ENCODE measurements at regions not wholly inside any gene's neighbourhood (a gene's known extent, or its start where the extent isn't known, plus 50 kb on each side); places are given as distances from the start of the nearest gene placed in this dataset.

DNA sequence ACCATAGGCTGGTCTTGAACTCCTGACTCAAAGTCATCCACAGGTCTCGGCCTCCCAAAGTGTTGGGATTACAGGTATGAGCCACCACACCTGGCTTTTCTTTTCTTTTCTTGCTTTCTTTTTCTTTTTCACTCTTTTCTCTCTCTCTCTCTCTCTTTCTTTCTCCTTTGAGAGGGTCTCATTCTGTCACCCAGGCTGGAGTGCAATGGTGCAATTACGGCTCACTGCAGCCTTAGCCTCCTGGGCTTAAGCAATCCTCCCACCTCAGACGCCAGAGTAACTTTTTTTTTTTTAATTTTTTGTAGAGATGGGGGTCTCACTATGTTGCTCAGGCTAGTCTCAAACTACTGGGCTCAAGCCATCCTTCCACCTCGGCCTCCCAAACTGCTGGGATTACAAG is 133.1 kb upstream of the UBE2E1 start:
- H3K36me3 ChIP-seq (ENCODE audit: control insufficient read depth, insufficient read depth, low read length) = no peaks in the 10 kb centered on the region
- DNase-seq (ENCODE audit: low read depth in 4 of 6, low spot score in 6 of 6) = no peak
- no peak overlapping the region for H3K27ac ChIP-seq (ENCODE audit: low read depth, low read length)
- no peaks in the 10 kb centered on the region for H3K9me3 ChIP-seq (ENCODE audit: control insufficient read depth, insufficient read depth, low read length)
- no peak overlapping the region for H3K4me3 ChIP-seq (ENCODE audit: low read depth, low read length)
- WGBS (ENCODE audit: insufficient coverage) = 100% methylated on average over 1 of the region's 4 CpGs
- peaks cover 5% of the 10 kb centered on the region for H3K27me3 ChIP-seq (ENCODE audit: control insufficient read depth, insufficient read depth, low read length)
- H3K4me1 ChIP-seq (ENCODE audit: control insufficient read depth, insufficient read depth, low read length) = peaks cover 18% of the 10 kb centered on the region

DNA sequence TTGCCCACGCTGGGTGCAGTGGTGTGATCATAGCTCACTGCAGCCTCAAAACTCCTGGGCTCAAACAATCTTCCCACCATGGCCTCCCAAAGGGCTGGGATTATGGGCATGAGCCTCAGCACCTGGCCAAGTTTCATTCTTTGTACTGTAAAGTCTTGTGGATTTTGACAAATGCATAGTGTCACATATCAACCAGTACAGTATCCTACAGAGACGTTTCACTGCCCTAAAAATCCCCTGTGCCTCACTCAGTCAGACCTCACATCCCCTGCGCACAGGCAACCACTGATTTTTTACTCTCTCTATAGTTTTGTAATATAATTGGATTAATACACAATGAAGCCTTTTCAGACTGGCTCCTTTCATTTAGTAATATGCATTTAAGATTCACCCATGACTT is 130.7 kb upstream of the UBE2E1 start:
- DNase-seq (ENCODE audit: low read depth in 4 of 6, low spot score in 6 of 6) = no peak
- Histone ChIP-seq H3K36me3 (ENCODE audit: control insufficient read depth, insufficient read depth, low read length) (no peaks in the 10 kb centered on the region), H3K27ac (ENCODE audit: low read depth, low read length) (no peak overlapping the region), H3K4me1 (ENCODE audit: control insufficient read depth, insufficient read depth, low read length) (peaks cover 13% of the 10 kb centered on the region), H3K27me3 (ENCODE audit: control insufficient read depth, insufficient read depth, low read length) (peaks cover 5% of the 10 kb centered on the region), H3K9me3 (ENCODE audit: control insufficient read depth, insufficient read depth, low read length) (no peaks in the 10 kb centered on the region), H3K4me3 (ENCODE audit: low read depth, low read length) (no peak overlapping the region)
- no CpG with 5 or more reads among the region's 3 CpGs for WGBS (ENCODE audit: insufficient coverage)

DNA sequence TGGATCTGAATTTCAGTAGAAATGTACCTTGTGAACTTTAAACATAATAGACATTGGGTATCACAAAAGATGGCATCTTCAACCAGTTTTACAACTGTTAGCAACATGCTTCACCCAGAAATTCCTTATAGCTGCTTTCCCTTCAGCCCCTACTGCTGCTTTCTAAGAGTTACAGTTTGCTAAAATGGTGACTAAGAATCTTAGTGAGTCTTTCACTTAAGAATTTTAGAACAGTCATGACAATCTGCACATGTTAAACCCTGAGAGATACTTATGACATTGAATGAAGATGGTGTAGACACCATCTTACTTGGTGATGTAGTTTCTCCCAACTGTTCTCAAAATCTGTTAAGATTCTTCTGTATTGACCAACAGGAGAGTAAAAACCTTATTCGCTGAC is 129.7 kb upstream of the UBE2E1 start:
- no peaks in the 10 kb centered on the region for H3K36me3 ChIP-seq (ENCODE audit: control insufficient read depth, insufficient read depth, low read length)
- H3K27me3 ChIP-seq (ENCODE audit: control insufficient read depth, insufficient read depth, low read length) = peaks cover 2% of the 10 kb centered on the region
- no peak for DNase-seq (ENCODE audit: low read depth in 4 of 6, low spot score in 6 of 6)
- no peak overlapping the region for H3K27ac ChIP-seq (ENCODE audit: low read depth, low read length)
- WGBS (ENCODE audit: insufficient coverage) = no CpG with 5 or more reads among the region's 1 CpG
- H3K4me3 ChIP-seq (ENCODE audit: low read depth, low read length) = no peak overlapping the region
- H3K4me1 ChIP-seq (ENCODE audit: control insufficient read depth, insufficient read depth, low read length) = peaks cover 11% of the 10 kb centered on the region
- H3K9me3 ChIP-seq (ENCODE audit: control insufficient read depth, insufficient read depth, low read length) = no peaks in the 10 kb centered on the region

DNA sequence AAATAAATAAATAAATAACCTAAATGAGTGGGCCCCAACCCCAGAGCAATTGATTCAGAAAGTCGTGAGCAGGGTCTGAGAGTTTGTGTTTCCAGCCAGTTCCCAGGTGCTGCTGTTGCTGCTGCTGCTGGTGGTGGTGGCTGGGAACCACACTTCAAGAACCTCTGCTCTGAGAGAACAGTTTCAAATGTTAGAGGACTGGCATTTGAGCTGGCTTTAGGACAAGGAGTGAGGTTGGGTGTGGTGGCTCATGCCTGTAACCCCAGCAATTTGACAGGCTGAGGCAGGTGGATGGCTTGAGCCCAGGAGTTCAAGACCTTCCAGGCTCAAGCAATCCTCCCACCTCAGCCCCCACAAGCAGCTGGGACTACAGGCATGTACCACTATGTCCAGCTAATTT is 123.1 kb upstream of the UBE2E1 start:
- DNase-seq (ENCODE audit: low read depth in 4 of 6, low spot score in 6 of 6) = no peak
- Histone ChIP-seq H3K27ac (ENCODE audit: low read depth, low read length) (no peak overlapping the region), H3K27me3 (ENCODE audit: control insufficient read depth, insufficient read depth, low read length) (no peaks in the 10 kb centered on the region), H3K4me1 (ENCODE audit: control insufficient read depth, insufficient read depth, low read length) (peaks cover 12% of the 10 kb centered on the region), H3K36me3 (ENCODE audit: control insufficient read depth, insufficient read depth, low read length) (no peaks in the 10 kb centered on the region), H3K4me3 (ENCODE audit: low read depth, low read length) (no peak overlapping the region), H3K9me3 (ENCODE audit: control insufficient read depth, insufficient read depth, low read length) (no peaks in the 10 kb centered on the region)
- WGBS (ENCODE audit: insufficient coverage) = no CpG with 5 or more reads among the region's 1 CpG

DNA sequence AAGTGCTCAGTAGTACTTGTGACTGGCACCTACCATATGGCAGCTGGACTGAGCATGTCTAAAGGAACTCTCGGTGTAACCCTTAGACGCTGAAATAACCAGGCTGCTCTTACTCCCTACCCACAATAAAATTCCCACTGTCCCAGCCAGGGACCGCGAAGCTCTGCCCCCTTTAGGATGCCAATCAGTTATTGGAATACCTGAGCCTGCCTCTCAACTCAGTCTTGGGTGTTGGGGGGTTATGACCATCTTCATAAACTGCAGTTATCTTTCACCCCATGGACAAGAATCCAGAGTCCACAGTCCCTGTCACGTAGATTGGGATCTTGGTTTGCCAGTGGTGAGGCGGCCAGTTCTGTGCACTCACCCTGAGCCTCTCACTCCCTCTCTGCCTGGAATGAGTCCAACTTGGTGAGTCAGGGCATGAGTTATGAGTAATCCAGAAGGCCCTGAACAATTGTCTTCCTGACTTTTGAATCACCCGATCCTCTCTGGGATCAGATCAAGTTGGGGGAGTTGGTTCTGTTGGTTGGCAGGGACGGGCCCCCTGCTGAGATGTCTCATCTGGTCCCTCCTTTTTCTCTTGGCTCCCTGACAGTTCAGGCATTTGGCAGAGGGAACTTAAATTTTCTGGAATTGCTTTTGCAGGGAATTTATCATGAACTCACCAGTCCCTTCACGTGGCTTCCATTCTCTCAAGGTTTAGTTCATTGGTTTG is 120.1 kb upstream of the UBE2E1 start:
- H3K4me3 ChIP-seq (ENCODE audit: low read depth, low read length) = no peak overlapping the region
- H3K9me3 ChIP-seq (ENCODE audit: control insufficient read depth, insufficient read depth, low read length) = peaks cover 7% of the 10 kb centered on the region
- DNase-seq (ENCODE audit: low read depth in 4 of 6, low spot score in 6 of 6) = peak in 2 of 6 donors; percentile 66 to 74
- no peak overlapping the region for H3K27ac ChIP-seq (ENCODE audit: low read depth, low read length)
- 10% methylated on average over 2 of the region's 9 CpGs for WGBS (ENCODE audit: insufficient coverage)
- no peaks in the 10 kb centered on the region for H3K36me3 ChIP-seq (ENCODE audit: control insufficient read depth, insufficient read depth, low read length)
- no peaks in the 10 kb centered on the region for H3K27me3 ChIP-seq (ENCODE audit: control insufficient read depth, insufficient read depth, low read length)
- H3K4me1 ChIP-seq (ENCODE audit: control insufficient read depth, insufficient read depth, low read length) = peaks cover 12% of the 10 kb centered on the region

DNA sequence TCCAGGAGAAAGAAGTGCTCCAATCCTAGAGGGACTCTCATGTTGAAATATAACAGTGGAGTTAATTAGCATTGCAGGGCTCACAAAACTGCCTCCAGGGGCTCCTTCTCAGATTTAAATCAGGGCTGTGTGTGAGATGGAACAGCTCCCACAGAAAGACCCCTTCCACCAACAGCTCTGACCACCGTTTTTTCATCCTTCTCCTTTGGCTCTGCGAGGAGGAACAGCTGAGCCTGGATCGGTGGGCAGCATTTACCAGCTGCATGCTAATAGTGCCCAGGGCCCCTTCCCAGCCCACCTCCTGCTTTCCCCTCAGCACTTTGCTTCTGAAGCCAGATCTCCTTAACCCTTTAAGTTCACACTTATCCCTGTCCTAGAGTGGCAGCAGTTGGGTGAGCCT is 119.2 kb upstream of the UBE2E1 start:
- Histone ChIP-seq H3K4me1 (ENCODE audit: control insufficient read depth, insufficient read depth, low read length) (peaks cover 12% of the 10 kb centered on the region), H3K27me3 (ENCODE audit: control insufficient read depth, insufficient read depth, low read length) (no peaks in the 10 kb centered on the region), H3K4me3 (ENCODE audit: low read depth, low read length) (no peak overlapping the region), H3K9me3 (ENCODE audit: control insufficient read depth, insufficient read depth, low read length) (peaks cover 7% of the 10 kb centered on the region), H3K27ac (ENCODE audit: low read depth, low read length) (no peak overlapping the region), H3K36me3 (ENCODE audit: control insufficient read depth, insufficient read depth, low read length) (no peaks in the 10 kb centered on the region)
- WGBS (ENCODE audit: insufficient coverage) = 12% methylated on average over 3 of the region's 3 CpGs
- peak in 2 of 6 donors; percentile 64 to 82 for DNase-seq (ENCODE audit: low read depth in 4 of 6, low spot score in 6 of 6)

DNA sequence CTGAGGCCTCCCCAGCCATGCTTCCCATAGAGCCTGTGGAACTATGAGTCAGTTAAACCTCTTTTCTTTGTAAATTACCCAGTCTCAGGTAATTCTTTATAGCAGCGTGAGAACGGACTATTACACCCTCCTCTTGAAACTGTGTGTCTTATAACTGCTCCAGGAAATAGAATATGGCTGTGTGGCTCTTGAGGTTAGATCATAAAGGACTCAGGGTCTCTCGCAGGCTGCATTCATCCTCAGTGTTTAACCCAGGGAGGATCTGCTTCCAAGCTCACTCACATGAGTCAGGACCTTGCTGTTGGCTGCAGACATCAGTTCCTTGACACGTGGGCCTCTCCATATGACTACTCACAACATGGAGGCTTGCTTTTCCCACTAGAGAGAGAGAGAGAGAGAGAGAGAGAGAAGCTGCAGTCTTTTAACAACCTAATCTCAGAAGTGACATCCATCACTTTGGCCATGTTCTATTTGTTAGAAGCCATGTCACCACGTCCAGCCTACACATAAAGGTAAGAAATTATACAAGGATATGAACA is 114.3 kb upstream of the UBE2E1 start:
- Histone ChIP-seq H3K27me3 (ENCODE audit: control insufficient read depth, insufficient read depth, low read length) (no peaks in the 10 kb centered on the region), H3K27ac (ENCODE audit: low read depth, low read length) (no peak overlapping the region), H3K4me1 (ENCODE audit: control insufficient read depth, insufficient read depth, low read length) (peaks cover 6% of the 10 kb centered on the region), H3K4me3 (ENCODE audit: low read depth, low read length) (no peak overlapping the region), H3K36me3 (ENCODE audit: control insufficient read depth, insufficient read depth, low read length) (no peaks in the 10 kb centered on the region), H3K9me3 (ENCODE audit: control insufficient read depth, insufficient read depth, low read length) (peaks cover 7% of the 10 kb centered on the region)
- WGBS (ENCODE audit: insufficient coverage) = 94% methylated on average over 2 of the region's 5 CpGs
- DNase-seq (ENCODE audit: low read depth in 4 of 6, low spot score in 6 of 6) = no peak

DNA sequence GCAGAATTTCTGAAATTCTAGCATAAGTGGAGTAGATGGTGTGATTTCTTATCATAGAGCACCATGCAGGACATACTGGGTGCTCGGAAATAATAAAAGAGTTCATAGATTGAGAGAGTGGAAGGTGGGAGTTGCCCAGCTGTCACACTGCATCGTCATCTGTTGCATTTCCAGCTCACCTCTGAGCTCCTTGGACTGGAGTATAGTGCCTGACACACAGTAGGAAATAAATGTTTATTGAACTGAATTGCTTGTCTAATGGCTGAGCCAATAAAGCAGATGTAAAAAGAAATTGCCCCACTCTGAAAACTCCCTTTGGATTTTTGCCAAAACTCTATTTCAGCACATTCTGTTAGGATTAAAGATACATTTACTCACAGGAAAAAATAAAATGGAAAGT is 108.9 kb upstream of the UBE2E1 start:
- Histone ChIP-seq H3K4me1 (ENCODE audit: control insufficient read depth, insufficient read depth, low read length) (peaks cover 4% of the 10 kb centered on the region), H3K4me3 (ENCODE audit: low read depth, low read length) (no peak overlapping the region), H3K36me3 (ENCODE audit: control insufficient read depth, insufficient read depth, low read length) (no peaks in the 10 kb centered on the region), H3K27me3 (ENCODE audit: control insufficient read depth, insufficient read depth, low read length) (no peaks in the 10 kb centered on the region), H3K27ac (ENCODE audit: low read depth, low read length) (no peak overlapping the region), H3K9me3 (ENCODE audit: control insufficient read depth, insufficient read depth, low read length) (no peaks in the 10 kb centered on the region)
- DNase-seq (ENCODE audit: low read depth in 4 of 6, low spot score in 6 of 6) = peak in 2 of 6 donors; percentile 30 to 83
- WGBS (ENCODE audit: insufficient coverage) = 41% methylated on average over 2 of the region's 2 CpGs

DNA sequence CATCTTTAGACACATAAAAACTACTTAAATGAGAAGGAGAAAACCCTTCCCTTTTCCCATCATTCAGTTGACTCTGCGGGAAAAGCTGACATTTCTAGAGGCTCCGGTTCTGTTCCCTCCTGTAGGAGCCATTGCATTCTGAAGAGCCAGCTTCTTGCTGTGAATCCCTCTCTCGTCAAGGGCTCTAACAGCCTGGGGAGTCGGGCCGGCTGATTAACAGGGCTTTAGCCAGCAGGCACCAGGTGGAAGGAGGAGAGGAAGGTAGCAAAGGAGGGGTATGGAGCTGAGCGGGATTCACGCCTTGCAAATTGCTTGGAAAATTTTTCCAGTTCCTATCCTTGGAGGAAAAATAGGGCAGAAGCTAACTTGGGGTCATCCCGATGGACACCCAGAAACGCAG is 108.3 kb upstream of the UBE2E1 start:
- no peak overlapping the region for H3K4me3 ChIP-seq (ENCODE audit: low read depth, low read length)
- no peaks in the 10 kb centered on the region for H3K36me3 ChIP-seq (ENCODE audit: control insufficient read depth, insufficient read depth, low read length)
- peak in 2 of 6 donors; percentile 14 to 66 for DNase-seq (ENCODE audit: low read depth in 4 of 6, low spot score in 6 of 6)
- H3K9me3 ChIP-seq (ENCODE audit: control insufficient read depth, insufficient read depth, low read length) = no peaks in the 10 kb centered on the region
- peaks cover 4% of the 10 kb centered on the region for H3K4me1 ChIP-seq (ENCODE audit: control insufficient read depth, insufficient read depth, low read length)
- no peak overlapping the region for H3K27ac ChIP-seq (ENCODE audit: low read depth, low read length)
- WGBS (ENCODE audit: insufficient coverage) = 37% methylated on average over 8 of the region's 9 CpGs
- H3K27me3 ChIP-seq (ENCODE audit: control insufficient read depth, insufficient read depth, low read length) = no peaks in the 10 kb centered on the region

DNA sequence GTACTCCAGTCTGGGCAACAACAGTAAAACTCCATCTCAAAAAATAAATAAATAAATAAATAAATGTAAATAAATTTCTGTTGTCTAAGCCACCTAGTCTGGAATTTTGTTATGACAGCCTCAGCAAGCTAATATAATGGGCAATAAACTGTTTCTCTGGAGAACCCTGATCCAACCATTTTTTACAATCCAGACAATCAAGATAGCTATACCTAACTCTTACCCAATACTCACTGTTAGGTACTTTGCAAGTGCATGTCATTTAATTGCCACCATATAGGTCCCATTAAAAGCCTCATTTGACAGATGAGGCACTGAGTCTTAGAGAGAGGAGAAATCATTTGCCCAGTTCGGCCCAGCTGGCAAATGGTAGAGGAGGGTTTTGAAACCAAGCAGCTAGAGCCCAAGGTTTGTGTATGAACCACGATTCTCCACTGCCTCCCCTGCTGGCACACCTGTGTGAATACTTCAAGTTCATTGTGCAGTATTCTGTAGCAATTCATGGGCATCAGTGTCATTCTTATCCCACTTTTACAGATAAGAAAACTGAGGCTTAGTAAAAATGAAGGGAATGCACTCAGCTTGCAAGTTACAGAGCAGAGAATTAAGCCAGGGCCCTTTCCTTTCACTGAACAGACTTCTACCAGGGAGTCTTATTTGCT is 107.0 kb upstream of the UBE2E1 start:
- WGBS (ENCODE audit: insufficient coverage) = no CpG with 5 or more reads among the region's 2 CpGs
- Histone ChIP-seq H3K36me3 (ENCODE audit: control insufficient read depth, insufficient read depth, low read length) (no peaks in the 10 kb centered on the region), H3K9me3 (ENCODE audit: control insufficient read depth, insufficient read depth, low read length) (no peaks in the 10 kb centered on the region), H3K27me3 (ENCODE audit: control insufficient read depth, insufficient read depth, low read length) (no peaks in the 10 kb centered on the region), H3K4me1 (ENCODE audit: control insufficient read depth, insufficient read depth, low read length) (peaks cover 4% of the 10 kb centered on the region), H3K27ac (ENCODE audit: low read depth, low read length) (no peak overlapping the region), H3K4me3 (ENCODE audit: low read depth, low read length) (no peak overlapping the region)
- DNase-seq (ENCODE audit: low read depth in 4 of 6, low spot score in 6 of 6) = no peak

Measured in spinal cord (tissue), 9 donors.